HEK293 (cell line): ENCODE measurements at regions not wholly inside any gene's neighbourhood (a gene's known extent, or its start where the extent isn't known, plus 50 kb on each side); places are given as distances from the start of the nearest gene placed in this dataset.

ENCODE experiments used
- CTCF ChIA-PET: fragments of 350-600 bp; formaldehyde crosslinking; extraction: SDS; loops from one replicate; lab custom pipeline; 2021; ENCODE audit warnings: antibody characterized with exemption; lab: Yijun Ruan, JAX
- POLR2A ChIA-PET: fragments of 300-600 bp; formaldehyde crosslinking; extraction: SDS; loops from one replicate; lab custom pipeline; 2020; ENCODE audit warnings: antibody characterized with exemption, inconsistent platforms; lab: Yijun Ruan, JAX
- H3K27ac ChIP-seq: fragments of 200-500 bp; sonication (Bioruptor generic); 2 replicates; pipeline ENCODE4 v1.5.1; 2014; ENCODE audit warnings: low read depth, low read length, control low read depth, inconsistent platforms; ENCODE audit errors: extremely low read depth
- H3K36me3 ChIP-seq, 2 experiments: fragments of 200-500 bp in 1 of 2; sonication (Bioruptor generic) in 1 of 2; 1 replicate in 1 of 2; 2 replicates in 1 of 2; pipeline ENCODE4 v1.5.1; 2014 to 2017; ENCODE audit warnings: inconsistent platforms in 2 of 2, low read length in 2 of 2; ENCODE audit not compliant: control insufficient read depth in 2 of 2, insufficient read depth in 1 of 2
- H3K4me1 ChIP-seq: fragments of 200-500 bp; sonication (Bioruptor generic); 2 replicates; pipeline ENCODE4 v1.5.1; 2014; ENCODE audit warnings: mild to moderate bottlenecking, low read length, inconsistent platforms; ENCODE audit not compliant: control insufficient read depth, insufficient read depth
- H3K4me3 ChIP-seq: 2 replicates; pipeline ENCODE4 v1.5.1; 2011; ENCODE audit warnings: low read depth, mild to moderate bottlenecking, control low read depth, low read length, moderate library complexity
- H3K9me3 ChIP-seq: fragments of 200-500 bp; sonication (Bioruptor generic); 2 replicates; pipeline ENCODE4 v1.5.1; 2014; ENCODE audit warnings: low read depth, low read length, inconsistent platforms; ENCODE audit not compliant: control insufficient read depth, insufficient read depth
- EGR2 ChIP-seq: fragments of 450-650 bp; formaldehyde crosslinking; IDR thresholded peaks from 2 replicates; pipeline ENCODE4 v1.5.1; 2016; ENCODE audit warnings: low read depth, missing biosample characterization, missing genetic modification characterization
- GLI4 ChIP-seq: fragments of 450-650 bp; formaldehyde crosslinking; IDR thresholded peaks from 2 replicates; pipeline ENCODE4 v1.5.1; 2016; ENCODE audit warnings: missing biosample characterization, missing genetic modification characterization
- KLF1 ChIP-seq: fragments of 450-650 bp; formaldehyde crosslinking; IDR thresholded peaks from 2 replicates; pipeline ENCODE4 v1.5.1; 2016; ENCODE audit warnings: missing biosample characterization, missing genetic modification characterization
- MYNN ChIP-seq: fragments of 450-650 bp; formaldehyde crosslinking; IDR thresholded peaks from 2 replicates; pipeline ENCODE4 v1.5.1; 2016; ENCODE audit warnings: missing biosample characterization, missing genetic modification characterization, borderline replicate concordance
- SETDB1 ChIP-seq: IDR thresholded peaks from one replicate; pipeline ENCODE4 v1.6.1; 2017; ENCODE audit warnings: mild to moderate bottlenecking, low read length, moderate library complexity, mixed read lengths; ENCODE audit not compliant: insufficient read length
- SP3 ChIP-seq: fragments of 450-650 bp; formaldehyde crosslinking; IDR thresholded peaks from 2 replicates; pipeline ENCODE4 v1.5.1; 2016; ENCODE audit warnings: missing biosample characterization, missing genetic modification characterization
- ZNF140 ChIP-seq: fragments of 450-650 bp; formaldehyde crosslinking; IDR thresholded peaks from 2 replicates; pipeline ENCODE4 v1.5.1; 2016; ENCODE audit warnings: missing biosample characterization, missing genetic modification characterization
- ZNF24 ChIP-seq: fragments of 450-650 bp; formaldehyde crosslinking; IDR thresholded peaks from 2 replicates; pipeline ENCODE4 v1.5.1; 2016; ENCODE audit warnings: missing biosample characterization, missing genetic modification characterization
- ZNF302 ChIP-seq: fragments of 450-650 bp; formaldehyde crosslinking; IDR thresholded peaks from 2 replicates; pipeline ENCODE4 v1.5.1; 2016; ENCODE audit warnings: missing biosample characterization, missing genetic modification characterization, low read depth
- ZNF341 ChIP-seq: fragments of 450-650 bp; formaldehyde crosslinking; IDR thresholded peaks from 2 replicates; pipeline ENCODE4; 2016; ENCODE audit warnings: low read depth, missing biosample characterization, missing genetic modification characterization
- ZNF366 ChIP-seq: fragments of 450-650 bp; formaldehyde crosslinking; conservative IDR thresholded peaks from 2 replicates; pipeline ENCODE4 v1.5.1; 2016; ENCODE audit warnings: missing biosample characterization, missing genetic modification characterization
- ZNF48 ChIP-seq: fragments of 450-650 bp; formaldehyde crosslinking; IDR thresholded peaks from 2 replicates; pipeline ENCODE4 v1.5.1; 2016; ENCODE audit warnings: missing biosample characterization, missing genetic modification characterization
- ZNF529 ChIP-seq: fragments of 450-650 bp; formaldehyde crosslinking; IDR thresholded peaks from 2 replicates; pipeline ENCODE4 v1.5.1; 2017; ENCODE audit warnings: missing genetic modification characterization, missing biosample characterization; ENCODE audit not compliant: insufficient replicate concordance
- ZNF664 ChIP-seq: fragments of 450-650 bp; formaldehyde crosslinking; IDR thresholded peaks from 2 replicates; pipeline ENCODE4 v1.5.1; 2016; ENCODE audit warnings: missing biosample characterization, missing genetic modification characterization
- ZNF677 ChIP-seq: fragments of 450-650 bp; IDR thresholded peaks from 2 replicates; pipeline ENCODE4 v1.5.0; 2018; ENCODE audit warnings: missing biosample characterization, mild to moderate bottlenecking, missing genetic modification characterization, moderate library complexity
- ZNF785 ChIP-seq: fragments of 450-650 bp; formaldehyde crosslinking; IDR thresholded peaks from 2 replicates; pipeline ENCODE4 v1.5.1; 2016; ENCODE audit warnings: missing biosample characterization, missing genetic modification characterization
- ZNF791 ChIP-seq: fragments of 450-650 bp; formaldehyde crosslinking; IDR thresholded peaks from 2 replicates; pipeline ENCODE4 v1.5.1; 2016; ENCODE audit warnings: missing biosample characterization, missing genetic modification characterization
- ZNF830 ChIP-seq: fragments of 450-650 bp; IDR thresholded peaks from 2 replicates; pipeline ENCODE4 v1.5.0; 2018; ENCODE audit warnings: missing biosample characterization, missing genetic modification characterization, low read depth, mild to moderate bottlenecking, moderate library complexity
- ZSCAN23 ChIP-seq: fragments of 450-650 bp; formaldehyde crosslinking; IDR thresholded peaks from 2 replicates; pipeline ENCODE4 v1.5.1; 2016; ENCODE audit warnings: missing biosample characterization, missing genetic modification characterization
- TF ChIP-seq, protein P1 (sequence below): fragments of 450-650 bp; formaldehyde crosslinking; IDR thresholded peaks from 2 replicates; pipeline ENCODE4 v1.5.1; 2016; ENCODE audit warnings: missing biosample characterization, missing genetic modification characterization
- TF ChIP-seq, protein P2 (sequence below): fragments of 450-650 bp; formaldehyde crosslinking; IDR thresholded peaks from 2 replicates; pipeline ENCODE4 v1.5.1; 2016; ENCODE audit warnings: missing biosample characterization, missing genetic modification characterization
- TF ChIP-seq, protein P3 (sequence below): fragments of 450-650 bp; IDR thresholded peaks from 2 replicates; pipeline ENCODE4 v1.5.1; 2018; ENCODE audit warnings: missing biosample characterization, missing genetic modification characterization
- TF ChIP-seq, protein P4 (sequence below): fragments of 450-650 bp; IDR thresholded peaks from 2 replicates; pipeline ENCODE4 v1.5.1; 2018; ENCODE audit warnings: missing biosample characterization, mild to moderate bottlenecking, missing genetic modification characterization
- TF ChIP-seq, protein P5 (sequence below): fragments of 450-650 bp; formaldehyde crosslinking; IDR thresholded peaks from 2 replicates; pipeline ENCODE4 v1.5.1; 2017; ENCODE audit warnings: missing biosample characterization, missing genetic modification characterization

DNA sequence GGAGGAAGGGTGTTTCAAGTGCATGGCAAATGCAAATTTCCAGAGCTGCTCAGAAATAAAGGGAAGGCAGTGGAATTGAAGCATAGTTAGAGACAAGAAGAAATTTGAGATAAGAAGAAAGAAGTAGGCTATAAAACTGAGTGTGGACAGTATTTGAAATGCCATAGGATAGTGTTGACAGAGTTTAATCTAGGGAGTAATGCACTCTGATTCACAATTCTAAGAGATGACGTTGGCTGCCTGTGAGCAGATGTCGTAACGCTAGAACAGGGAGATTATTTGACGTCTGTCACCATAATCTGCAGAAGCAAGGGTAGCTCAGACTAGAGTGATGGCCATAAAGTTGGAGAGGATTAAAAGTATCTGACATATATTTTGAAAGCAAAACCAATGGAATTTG, 389.9 kb upstream of the KIRREL3 start:
- Histone ChIP-seq H3K36me3 (no peaks in the 10 kb centered on the region), H3K9me3 (no peaks in the 10 kb centered on the region), H3K4me1 (no peaks in the 10 kb centered on the region), H3K4me3 (no peak overlapping the region), H3K27ac (no peak overlapping the region)
- ChIA-PET CTCF (no interaction called here), POLR2A (no interaction called here)
- TF ChIP-seq, protein P1, sequence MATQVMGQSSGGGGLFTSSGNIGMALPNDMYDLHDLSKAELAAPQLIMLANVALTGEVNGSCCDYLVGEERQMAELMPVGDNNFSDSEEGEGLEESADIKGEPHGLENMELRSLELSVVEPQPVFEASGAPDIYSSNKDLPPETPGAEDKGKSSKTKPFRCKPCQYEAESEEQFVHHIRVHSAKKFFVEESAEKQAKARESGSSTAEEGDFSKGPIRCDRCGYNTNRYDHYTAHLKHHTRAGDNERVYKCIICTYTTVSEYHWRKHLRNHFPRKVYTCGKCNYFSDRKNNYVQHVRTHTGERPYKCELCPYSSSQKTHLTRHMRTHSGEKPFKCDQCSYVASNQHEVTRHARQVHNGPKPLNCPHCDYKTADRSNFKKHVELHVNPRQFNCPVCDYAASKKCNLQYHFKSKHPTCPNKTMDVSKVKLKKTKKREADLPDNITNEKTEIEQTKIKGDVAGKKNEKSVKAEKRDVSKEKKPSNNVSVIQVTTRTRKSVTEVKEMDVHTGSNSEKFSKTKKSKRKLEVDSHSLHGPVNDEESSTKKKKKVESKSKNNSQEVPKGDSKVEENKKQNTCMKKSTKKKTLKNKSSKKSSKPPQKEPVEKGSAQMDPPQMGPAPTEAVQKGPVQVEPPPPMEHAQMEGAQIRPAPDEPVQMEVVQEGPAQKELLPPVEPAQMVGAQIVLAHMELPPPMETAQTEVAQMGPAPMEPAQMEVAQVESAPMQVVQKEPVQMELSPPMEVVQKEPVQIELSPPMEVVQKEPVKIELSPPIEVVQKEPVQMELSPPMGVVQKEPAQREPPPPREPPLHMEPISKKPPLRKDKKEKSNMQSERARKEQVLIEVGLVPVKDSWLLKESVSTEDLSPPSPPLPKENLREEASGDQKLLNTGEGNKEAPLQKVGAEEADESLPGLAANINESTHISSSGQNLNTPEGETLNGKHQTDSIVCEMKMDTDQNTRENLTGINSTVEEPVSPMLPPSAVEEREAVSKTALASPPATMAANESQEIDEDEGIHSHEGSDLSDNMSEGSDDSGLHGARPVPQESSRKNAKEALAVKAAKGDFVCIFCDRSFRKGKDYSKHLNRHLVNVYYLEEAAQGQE (tag by site-specific recombination): no peak
- TF ChIP-seq, protein P2, sequence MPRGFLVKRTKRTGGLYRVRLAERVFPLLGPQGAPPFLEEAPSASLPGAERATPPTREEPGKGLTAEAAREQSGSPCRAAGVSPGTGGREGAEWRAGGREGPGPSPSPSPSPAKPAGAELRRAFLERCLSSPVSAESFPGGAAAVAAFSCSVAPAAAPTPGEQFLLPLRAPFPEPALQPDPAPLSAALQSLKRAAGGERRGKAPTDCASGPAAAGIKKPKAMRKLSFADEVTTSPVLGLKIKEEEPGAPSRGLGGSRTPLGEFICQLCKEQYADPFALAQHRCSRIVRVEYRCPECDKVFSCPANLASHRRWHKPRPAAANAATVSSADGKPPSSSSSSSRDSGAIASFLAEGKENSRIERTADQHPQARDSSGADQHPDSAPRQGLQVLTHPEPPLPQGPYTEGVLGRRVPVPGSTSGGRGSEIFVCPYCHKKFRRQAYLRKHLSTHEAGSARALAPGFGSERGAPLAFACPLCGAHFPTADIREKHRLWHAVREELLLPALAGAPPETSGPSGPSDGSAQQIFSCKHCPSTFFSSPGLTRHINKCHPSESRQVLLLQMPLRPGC: no peak
- TF ChIP-seq, protein P3, sequence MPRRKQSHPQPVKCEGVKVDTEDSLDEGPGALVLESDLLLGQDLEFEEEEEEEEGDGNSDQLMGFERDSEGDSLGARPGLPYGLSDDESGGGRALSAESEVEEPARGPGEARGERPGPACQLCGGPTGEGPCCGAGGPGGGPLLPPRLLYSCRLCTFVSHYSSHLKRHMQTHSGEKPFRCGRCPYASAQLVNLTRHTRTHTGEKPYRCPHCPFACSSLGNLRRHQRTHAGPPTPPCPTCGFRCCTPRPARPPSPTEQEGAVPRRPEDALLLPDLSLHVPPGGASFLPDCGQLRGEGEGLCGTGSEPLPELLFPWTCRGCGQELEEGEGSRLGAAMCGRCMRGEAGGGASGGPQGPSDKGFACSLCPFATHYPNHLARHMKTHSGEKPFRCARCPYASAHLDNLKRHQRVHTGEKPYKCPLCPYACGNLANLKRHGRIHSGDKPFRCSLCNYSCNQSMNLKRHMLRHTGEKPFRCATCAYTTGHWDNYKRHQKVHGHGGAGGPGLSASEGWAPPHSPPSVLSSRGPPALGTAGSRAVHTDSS: no peak
- TF ChIP-seq GLI4 (tag by site-specific recombination) (no peak), ZNF791 (tag by site-specific recombination) (no peak), ZNF677 (tag by site-specific recombination) (no peak), SETDB1 (no peak), ZNF341 (tag by site-specific recombination) (no peak), ZNF664 (tag by site-specific recombination) (no peak), ZNF529 (tag by site-specific recombination) (no peak), EGR2 (tag by site-specific recombination) (no peak), ZSCAN23 (tag by site-specific recombination) (no peak), ZNF830 (tag by site-specific recombination) (no peak), ZNF140 (tag by site-specific recombination) (no peak)

DNA sequence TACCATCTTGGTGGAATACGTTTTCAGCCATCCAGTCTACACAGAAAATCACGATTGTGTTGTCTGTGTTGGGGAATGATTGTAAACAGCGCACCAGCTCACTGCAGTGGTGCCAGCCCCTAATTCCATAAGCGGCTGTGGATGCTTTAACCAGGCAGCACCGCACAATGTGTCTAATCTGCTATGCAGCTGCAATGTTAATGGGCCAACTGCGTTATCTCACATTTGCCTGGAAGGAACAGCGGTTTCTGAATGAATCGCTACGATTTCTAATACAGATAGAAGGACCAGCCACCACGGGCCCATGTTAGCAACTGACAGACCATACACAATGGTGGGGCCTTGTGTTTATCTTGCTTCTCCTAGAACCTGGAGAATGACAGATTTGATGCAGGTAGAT, 384.5 kb upstream of the KIRREL3 start:
- Histone ChIP-seq H3K9me3 (no peaks in the 10 kb centered on the region), H3K4me3 (no peak overlapping the region), H3K27ac (no peak overlapping the region), H3K4me1 (no peaks in the 10 kb centered on the region), H3K36me3 (no peaks in the 10 kb centered on the region)
- TF ChIP-seq ZNF24 (tag by site-specific recombination) (no peak), SP3 (tag by site-specific recombination) (no peak), MYNN (tag by site-specific recombination) (no peak), ZNF302 (no peak), ZNF664 (tag by site-specific recombination) (no peak), KLF1 (tag by site-specific recombination) (no peak), ZNF48 (no peak), ZNF529 (tag by site-specific recombination) (no peak), ZNF366 (tag by site-specific recombination) (no peak), ZNF785 (tag by site-specific recombination) (no peak)
- TF ChIP-seq, protein P4, sequence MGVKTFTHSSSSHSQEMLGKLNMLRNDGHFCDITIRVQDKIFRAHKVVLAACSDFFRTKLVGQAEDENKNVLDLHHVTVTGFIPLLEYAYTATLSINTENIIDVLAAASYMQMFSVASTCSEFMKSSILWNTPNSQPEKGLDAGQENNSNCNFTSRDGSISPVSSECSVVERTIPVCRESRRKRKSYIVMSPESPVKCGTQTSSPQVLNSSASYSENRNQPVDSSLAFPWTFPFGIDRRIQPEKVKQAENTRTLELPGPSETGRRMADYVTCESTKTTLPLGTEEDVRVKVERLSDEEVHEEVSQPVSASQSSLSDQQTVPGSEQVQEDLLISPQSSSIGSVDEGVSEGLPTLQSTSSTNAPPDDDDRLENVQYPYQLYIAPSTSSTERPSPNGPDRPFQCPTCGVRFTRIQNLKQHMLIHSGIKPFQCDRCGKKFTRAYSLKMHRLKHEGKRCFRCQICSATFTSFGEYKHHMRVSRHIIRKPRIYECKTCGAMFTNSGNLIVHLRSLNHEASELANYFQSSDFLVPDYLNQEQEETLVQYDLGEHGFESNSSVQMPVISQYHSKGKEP (tag by site-specific recombination): no peak
- TF ChIP-seq, protein P5, sequence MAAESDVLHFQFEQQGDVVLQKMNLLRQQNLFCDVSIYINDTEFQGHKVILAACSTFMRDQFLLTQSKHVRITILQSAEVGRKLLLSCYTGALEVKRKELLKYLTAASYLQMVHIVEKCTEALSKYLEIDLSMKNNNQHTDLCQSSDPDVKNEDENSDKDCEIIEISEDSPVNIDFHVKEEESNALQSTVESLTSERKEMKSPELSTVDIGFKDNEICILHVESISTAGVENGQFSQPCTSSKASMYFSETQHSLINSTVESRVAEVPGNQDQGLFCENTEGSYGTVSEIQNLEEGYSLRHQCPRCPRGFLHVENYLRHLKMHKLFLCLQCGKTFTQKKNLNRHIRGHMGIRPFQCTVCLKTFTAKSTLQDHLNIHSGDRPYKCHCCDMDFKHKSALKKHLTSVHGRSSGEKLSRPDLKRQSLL: no peak
- ChIA-PET CTCF (no interaction called here), POLR2A (no interaction called here)
